WTC11 (cell line): ENCODE measurements at regions not wholly inside any gene's neighbourhood (a gene's known extent, or its start where the extent isn't known, plus 50 kb on each side); places are given as distances from the start of the nearest gene placed in this dataset.

Experiments
- ATAC-seq: fragments of 200-7000 bp; cut with Tn5 transposase; 2 replicates; pipeline ENCODE4 v1.10.0; 2021; ENCODE audit warnings: mild to moderate bottlenecking, moderate library complexity
- CTCF ChIA-PET: fragments of 300-600 bp; sonication (Branson Sonifier 250); formaldehyde crosslinking; loops from one replicate; lab custom pipeline; 2021; ENCODE audit warnings: antibody characterized with exemption; lab: Charles Lee
- POLR2A ChIA-PET: fragments of 350-600 bp; sonication (Branson Sonifier 250); formaldehyde crosslinking; loops from one replicate; lab custom pipeline; 2021; ENCODE audit warnings: antibody characterized with exemption; lab: Charles Lee
- DNase-seq: peaks from one replicate; pipeline ENCODE4 v3.0.0; 2021; ENCODE audit warnings: low spot score
- H3K27ac Mint-ChIP-seq: 2 replicates; pipeline ENCODE4 v1.8.0; 2021; ENCODE audit warnings: mixed read lengths
- H3K27me3 Mint-ChIP-seq: 2 replicates; pipeline ENCODE4 v1.8.0; 2021; ENCODE audit warnings: low read depth, mild to moderate bottlenecking, moderate library complexity, mixed read lengths
- H3K36me3 Mint-ChIP-seq: 2 replicates; pipeline ENCODE4 v1.8.0; 2021; ENCODE audit warnings: mixed read lengths
- H3K4me1 Mint-ChIP-seq: 2 replicates; pipeline ENCODE4 v1.8.0; 2022; ENCODE audit warnings: mixed read lengths
- H3K4me3 Mint-ChIP-seq: 2 replicates; pipeline ENCODE4 v1.8.0; 2021; ENCODE audit warnings: mild to moderate bottlenecking, moderate library complexity, mixed read lengths
- H3K9me3 Mint-ChIP-seq: 2 replicates; pipeline ENCODE4 v1.8.0; 2021; ENCODE audit warnings: mixed read lengths
- ATF1 ChIP-seq: sonication (generic); formaldehyde crosslinking; IDR thresholded peaks from 2 replicates; pipeline ENCODE4 v1.8.1; 2023; ENCODE audit warnings: mild to moderate bottlenecking, moderate library complexity, missing genetic modification reagents
- ATF3 ChIP-seq: sonication (generic); formaldehyde crosslinking; conservative IDR thresholded peaks from 2 replicates; pipeline ENCODE4 v1.8.1; 2022; ENCODE audit warnings: mild to moderate bottlenecking, missing genetic modification reagents
- E2F1 ChIP-seq: sonication (generic); formaldehyde crosslinking; IDR thresholded peaks from 2 replicates; pipeline ENCODE4 v1.8.0; 2022; ENCODE audit warnings: mild to moderate bottlenecking, missing genetic modification reagents
- ESRRA ChIP-seq: sonication (generic); formaldehyde crosslinking; IDR thresholded peaks from 2 replicates; pipeline ENCODE4 v1.8.1; 2022; ENCODE audit warnings: mild to moderate bottlenecking, missing genetic modification reagents, borderline replicate concordance
- FOXJ3 ChIP-seq: sonication (generic); formaldehyde crosslinking; IDR thresholded peaks from 2 replicates; pipeline ENCODE4 v1.9.0; 2021; ENCODE audit warnings: missing genetic modification reagents, mild to moderate bottlenecking, borderline replicate concordance
- HMGXB4 ChIP-seq: sonication (generic); formaldehyde crosslinking; IDR thresholded peaks from 2 replicates; pipeline ENCODE4 v1.8.1; 2023; ENCODE audit warnings: mild to moderate bottlenecking, moderate library complexity, missing genetic modification reagents
- KAT7 ChIP-seq: sonication (generic); formaldehyde crosslinking; IDR thresholded peaks from 2 replicates; pipeline ENCODE4 v1.8.1; 2023; ENCODE audit warnings: missing genetic modification reagents, mild to moderate bottlenecking, borderline replicate concordance
- MAX ChIP-seq: sonication (generic); formaldehyde crosslinking; IDR thresholded peaks from 2 replicates; pipeline ENCODE4 v1.8.0; 2022; ENCODE audit warnings: mild to moderate bottlenecking, missing genetic modification reagents
- MYBL2 ChIP-seq: sonication (generic); formaldehyde crosslinking; IDR thresholded peaks from 2 replicates; pipeline ENCODE4 v1.8.1; 2023; ENCODE audit warnings: mild to moderate bottlenecking, moderate library complexity, missing genetic modification reagents
- NR3C1 ChIP-seq: sonication (generic); formaldehyde crosslinking; conservative IDR thresholded peaks from 2 replicates; pipeline ENCODE4 v1.8.1; 2023; ENCODE audit warnings: low read depth, mild to moderate bottlenecking, missing genetic modification reagents
- OVOL2 ChIP-seq: fragments of 250-450 bp; sonication (Bioruptor Pico); IDR thresholded peaks from 2 replicates; pipeline ENCODE4 v1.9.0; 2021; ENCODE audit warnings: mild to moderate bottlenecking, borderline replicate concordance
- RORB ChIP-seq: fragments of 250-450 bp; sonication (Bioruptor Pico); IDR thresholded peaks from 2 replicates; pipeline ENCODE4 v1.9.0; 2021; ENCODE audit warnings: mild to moderate bottlenecking
- SMAD3 ChIP-seq: sonication (generic); formaldehyde crosslinking; IDR thresholded peaks from 2 replicates; pipeline ENCODE4 v1.8.0; 2022; ENCODE audit warnings: missing genetic modification reagents, mild to moderate bottlenecking, borderline replicate concordance
- SOX15 ChIP-seq: fragments of 250-450 bp; sonication (Bioruptor Pico); IDR thresholded peaks from 2 replicates; pipeline ENCODE4 v1.9.0; 2021; ENCODE audit warnings: mild to moderate bottlenecking
- SP1 ChIP-seq: sonication (generic); formaldehyde crosslinking; conservative IDR thresholded peaks from 2 replicates; pipeline ENCODE4 v1.8.1; 2022; ENCODE audit warnings: missing genetic modification reagents
- TCF7 ChIP-seq: sonication (generic); formaldehyde crosslinking; IDR thresholded peaks from 2 replicates; pipeline ENCODE4 v1.8.0; 2022; ENCODE audit warnings: mild to moderate bottlenecking, low read depth, missing genetic modification reagents, moderate library complexity
- ZBTB43 ChIP-seq: sonication (generic); formaldehyde crosslinking; IDR thresholded peaks from 2 replicates; pipeline ENCODE4 v1.8.1; 2023; ENCODE audit warnings: mild to moderate bottlenecking, missing genetic modification reagents
- ZMAT4 ChIP-seq: fragments of 250-450 bp; sonication (Bioruptor Pico); IDR thresholded peaks from 2 replicates; pipeline ENCODE4 v1.9.0; 2021; ENCODE audit warnings: mild to moderate bottlenecking
- ZNF138 ChIP-seq: sonication (generic); formaldehyde crosslinking; conservative IDR thresholded peaks from 2 replicates; pipeline ENCODE4 v1.8.1; 2022; ENCODE audit warnings: mild to moderate bottlenecking, moderate library complexity, missing genetic modification reagents
- ZNF219 ChIP-seq: sonication (generic); formaldehyde crosslinking; IDR thresholded peaks from 2 replicates; pipeline ENCODE4 v1.8.0; 2023; ENCODE audit warnings: missing genetic modification reagents, mild to moderate bottlenecking, borderline replicate concordance
- ZNF263 ChIP-seq: sonication (generic); formaldehyde crosslinking; IDR thresholded peaks from 2 replicates; pipeline ENCODE4 v1.8.1; 2022; ENCODE audit warnings: low read depth, mild to moderate bottlenecking, moderate library complexity, missing genetic modification reagents
- ZNF416 ChIP-seq: fragments of 250-450 bp; sonication (Bioruptor Pico); IDR thresholded peaks from 2 replicates; pipeline ENCODE4 v1.9.0; 2021; ENCODE audit warnings: mild to moderate bottlenecking, inconsistent platforms
- ZNF671 ChIP-seq: fragments of 250-450 bp; sonication (Bioruptor Pico); IDR thresholded peaks from 2 replicates; pipeline ENCODE4 v1.8.0; 2021; ENCODE audit warnings: mild to moderate bottlenecking

GRCh38 chr22:48564995-48565394 is 1262.7 kb downstream of the BRD1 start:
- DNase-seq: no peak
- peaks cover 3% of the 10 kb centered on the region for H3K36me3 Mint-ChIP-seq
- no peaks in the 10 kb centered on the region for H3K27me3 Mint-ChIP-seq
- ChIA-PET CTCF (interaction anchor here (0.8 to 2.2 kb wide), 2 partner anchors 10 to 160 kb away, joined by 3 to 10 read pairs; no protein-coding TSS in a partner anchor), POLR2A (no interaction called here)
- no peak overlapping the region for H3K4me3 Mint-ChIP-seq
- no peaks in the 10 kb centered on the region for H3K4me1 Mint-ChIP-seq
- peaks cover 2% of the 10 kb centered on the region for H3K9me3 Mint-ChIP-seq
- TF ChIP-seq SOX15 (CRISPR knock-in tag): no peak
- no peak for TF ChIP-seq MAX (CRISPR knock-in tag)
- no peak for TF ChIP-seq ZNF416 (CRISPR knock-in tag)
- no peak for TF ChIP-seq ZNF219 (CRISPR knock-in tag)
- TF ChIP-seq HMGXB4 (CRISPR knock-in tag): no peak
- TF ChIP-seq NR3C1 (CRISPR knock-in tag): no peak
- no peak overlapping the region for H3K27ac Mint-ChIP-seq
- ATAC-seq: no peak

- POLR2A ChIA-PET: no interaction called here
- H3K27ac Mint-ChIP-seq: no peak overlapping the region
Measured at GRCh38 chr22:48563966-48564330, 1263.7 kb downstream of the BRD1 start.

GRCh38 chr22:48563118-48563965 is 1264.3 kb downstream of the BRD1 start:
- TF ChIP-seq KAT7 (CRISPR knock-in tag) (no peak), ZBTB43 (CRISPR knock-in tag) (no peak), ZNF263 (no peak), OVOL2 (CRISPR knock-in tag) (no peak), MYBL2 (CRISPR knock-in tag) (no peak), ATF1 (CRISPR knock-in tag) (no peak), E2F1 (CRISPR knock-in tag) (no peak), RORB (no peak), SMAD3 (CRISPR knock-in tag) (no peak), SP1 (CRISPR knock-in tag) (no peak), TCF7 (CRISPR knock-in tag) (no peak), FOXJ3 (no peak), ZNF138 (CRISPR knock-in tag) (no peak), ZMAT4 (CRISPR knock-in tag) (no peak)
- TF ChIP-seq, all 79 proteins: peak for 0
- POLR2A ChIA-PET: no interaction called here

More at GRCh38 chr22:48563966-48564330, 1263.7 kb downstream of the BRD1 start:
- CTCF ChIA-PET: interaction anchor here (0.8 to 2.2 kb wide), 3 partner anchors 9 to 161 kb away, joined by 3 to 10 read pairs (median 4); no protein-coding TSS in a partner anchor
- DNase-seq: no peak
- no peak for ATAC-seq
- H3K9me3 Mint-ChIP-seq: no peaks in the 10 kb centered on the region
- H3K27me3 Mint-ChIP-seq: no peaks in the 10 kb centered on the region
- H3K36me3 Mint-ChIP-seq: no peaks in the 10 kb centered on the region
- H3K4me1 Mint-ChIP-seq: no peaks in the 10 kb centered on the region
- H3K4me3 Mint-ChIP-seq: no peak overlapping the region
- TF ChIP-seq ESRRA (CRISPR knock-in tag): no peak
- TF ChIP-seq ATF3: no peak
- no peak for TF ChIP-seq SOX15 (CRISPR knock-in tag)
- no peak for TF ChIP-seq ZNF671
- TF ChIP-seq HMGXB4 (CRISPR knock-in tag): no peak
- TF ChIP-seq, all 79 proteins: peak for 0

More at GRCh38 chr22:48563118-48563965, 1264.3 kb downstream of the BRD1 start:
- CTCF ChIA-PET: interaction anchor here (2.2 kb wide), 1 partner anchor 8 kb away, joined by 10 read pairs; no protein-coding TSS in a partner anchor
- H3K4me1 Mint-ChIP-seq: no peaks in the 10 kb centered on the region
- H3K36me3 Mint-ChIP-seq: no peaks in the 10 kb centered on the region
- DNase-seq (no peak), ATAC-seq (no peak)
- no peak overlapping the region for H3K27ac Mint-ChIP-seq
- no peak overlapping the region for H3K4me3 Mint-ChIP-seq
- H3K9me3 Mint-ChIP-seq: no peaks in the 10 kb centered on the region
- no peaks in the 10 kb centered on the region for H3K27me3 Mint-ChIP-seq
